Cardiac muscle cell (in vitro differentiated cells and primary cell): ENCODE measurements at regions not wholly inside any gene's neighbourhood (a gene's known extent, or its start where the extent isn't known, plus 50 kb on each side); places are given as distances from the start of the nearest gene placed in this dataset.

Experiments used
- DNase-seq, 2 donors: peaks; one replicate each; pipeline versions ENCODE4 v3.0.0 to v3.0.0-alpha.2; 2010 to 2017; ENCODE audit warnings: low read depth in 1 of 2, low spot score in 1 of 2
- H3K27ac ChIP-seq: fragments of 200-600 bp; sonication (generic); 2 replicates; pipeline ENCODE4 v1.5.1; 2016
- H3K27me3 ChIP-seq: fragments of 200-600 bp; sonication (generic); 2 replicates; pipeline ENCODE4 v1.6.0; 2016; ENCODE audit warnings: control low read depth
- H3K36me3 ChIP-seq: fragments of 200-600 bp; sonication (generic); 2 replicates; pipeline ENCODE4 v1.5.1; 2016; ENCODE audit warnings: control low read depth
- H3K4me1 ChIP-seq: fragments of 200-600 bp; sonication (generic); 2 replicates; pipeline ENCODE4 v1.8.1; 2017; ENCODE audit warnings: low read depth, mild to moderate bottlenecking, mixed run types
- H3K4me3 ChIP-seq: fragments of 200-600 bp; sonication (generic); 2 replicates; pipeline ENCODE4 v1.5.1; 2016; ENCODE audit warnings: mild to moderate bottlenecking
- H3K9me3 ChIP-seq: fragments of 200-600 bp; sonication (generic); 2 replicates; pipeline ENCODE4 v1.5.1; 2017; ENCODE audit warnings: low read depth, mild to moderate bottlenecking, control low read depth
- CTCF ChIP-seq: IDR thresholded peaks from 2 replicates; pipeline ENCODE4 v1.5.1; 2012; ENCODE audit warnings: low read depth, mild to moderate bottlenecking, low read length

DNA sequence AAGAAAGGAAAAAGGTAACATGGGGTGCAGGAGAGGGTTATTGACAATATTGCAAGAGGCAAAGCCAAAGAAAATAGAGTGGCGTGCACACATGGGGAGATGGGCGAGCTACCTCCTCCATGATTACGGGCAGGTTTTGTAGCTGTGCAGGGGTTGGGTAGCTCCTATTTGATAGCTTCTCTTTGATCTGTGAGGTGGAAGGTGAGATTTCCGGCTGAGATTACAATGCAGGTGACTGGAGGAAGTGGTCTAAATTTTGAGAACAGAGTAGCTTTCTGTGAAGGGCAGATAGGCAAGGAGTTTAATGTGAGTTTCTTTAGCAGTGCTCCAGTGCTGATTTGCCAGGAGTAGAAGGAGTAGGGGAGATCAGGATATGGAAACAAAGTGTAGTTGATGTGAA, 263.4 kb downstream of the PLA2G4A start:
- no peak for DNase-seq
- H3K4me3 ChIP-seq: no peak overlapping the region
- H3K27me3 ChIP-seq: no peaks in the 10 kb centered on the region
- TF ChIP-seq CTCF: no peak
- H3K4me1 ChIP-seq: no peaks in the 10 kb centered on the region
- H3K36me3 ChIP-seq: no peaks in the 10 kb centered on the region
- no peak overlapping the region for H3K27ac ChIP-seq
- H3K9me3 ChIP-seq: no peaks in the 10 kb centered on the region

DNA sequence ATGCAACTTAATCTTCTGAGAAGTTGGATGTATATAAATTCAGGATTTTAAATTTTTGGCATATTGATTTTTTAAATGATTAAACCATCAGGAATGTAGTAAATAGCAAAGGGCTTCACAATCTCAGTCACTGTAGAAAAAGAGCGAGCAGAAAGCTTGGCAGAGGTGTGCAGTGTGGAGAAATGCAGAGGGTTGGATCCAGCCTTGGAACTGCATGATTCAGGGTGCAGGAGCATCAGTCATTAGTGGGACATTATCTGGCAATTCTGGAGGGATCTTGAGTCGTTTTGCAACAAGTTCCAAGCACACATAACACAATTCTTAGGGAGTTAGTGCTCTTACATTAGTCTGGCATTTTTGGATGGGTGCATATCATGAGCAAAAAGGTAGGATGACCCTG, 267.9 kb downstream of the PLA2G4A start:
- Histone ChIP-seq H3K4me1 (no peaks in the 10 kb centered on the region), H3K27ac (no peak overlapping the region), H3K36me3 (no peaks in the 10 kb centered on the region), H3K27me3 (no peaks in the 10 kb centered on the region), H3K9me3 (no peaks in the 10 kb centered on the region), H3K4me3 (no peak overlapping the region)
- no peak for DNase-seq
- no peak for TF ChIP-seq CTCF

DNA sequence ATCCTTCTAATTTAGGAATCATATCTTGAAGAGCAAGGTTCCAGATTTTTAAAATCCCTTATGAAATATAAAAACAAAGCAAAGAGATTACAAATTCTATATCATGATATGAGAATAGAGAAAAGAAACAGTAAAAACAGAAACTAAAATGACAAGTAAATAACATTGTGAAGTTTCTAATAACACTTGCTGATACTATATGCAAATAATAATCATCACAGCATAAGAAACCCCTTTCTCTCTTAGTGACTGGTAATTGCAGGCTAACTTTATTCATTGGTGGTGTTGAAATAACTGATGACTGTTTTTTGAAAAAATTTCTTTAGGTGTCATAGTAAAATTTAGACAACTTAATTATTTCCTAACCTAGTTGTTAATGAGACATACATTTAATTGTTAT, 281.6 kb downstream of the PLA2G4A start:
- no peaks in the 10 kb centered on the region for H3K9me3 ChIP-seq
- DNase-seq: no peak
- H3K27me3 ChIP-seq: no peaks in the 10 kb centered on the region
- H3K4me3 ChIP-seq: no peak overlapping the region
- H3K27ac ChIP-seq: no peak overlapping the region
- no peaks in the 10 kb centered on the region for H3K4me1 ChIP-seq
- TF ChIP-seq CTCF: no peak
- H3K36me3 ChIP-seq: no peaks in the 10 kb centered on the region

DNA sequence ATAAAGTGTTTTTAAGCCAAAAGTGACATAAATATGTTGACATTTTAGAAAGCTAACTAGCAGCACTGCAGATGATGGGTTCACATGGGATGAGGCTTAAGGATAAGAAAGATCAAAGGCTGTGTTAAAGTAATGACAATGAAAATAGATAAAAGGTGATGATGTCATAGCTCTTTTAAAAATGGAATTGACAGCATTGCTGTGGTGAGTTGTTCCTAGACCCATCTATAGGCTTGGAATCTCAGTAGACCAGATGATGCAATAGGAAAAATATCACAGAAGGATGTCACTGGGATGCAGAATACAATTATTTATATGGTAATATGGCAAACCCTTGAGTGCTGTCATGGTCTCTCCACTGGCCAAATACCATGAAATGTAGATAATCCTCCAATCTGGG, 286.0 kb downstream of the PLA2G4A start:
- H3K4me1 ChIP-seq: no peaks in the 10 kb centered on the region
- no peak overlapping the region for H3K27ac ChIP-seq
- no peak for TF ChIP-seq CTCF

DNA sequence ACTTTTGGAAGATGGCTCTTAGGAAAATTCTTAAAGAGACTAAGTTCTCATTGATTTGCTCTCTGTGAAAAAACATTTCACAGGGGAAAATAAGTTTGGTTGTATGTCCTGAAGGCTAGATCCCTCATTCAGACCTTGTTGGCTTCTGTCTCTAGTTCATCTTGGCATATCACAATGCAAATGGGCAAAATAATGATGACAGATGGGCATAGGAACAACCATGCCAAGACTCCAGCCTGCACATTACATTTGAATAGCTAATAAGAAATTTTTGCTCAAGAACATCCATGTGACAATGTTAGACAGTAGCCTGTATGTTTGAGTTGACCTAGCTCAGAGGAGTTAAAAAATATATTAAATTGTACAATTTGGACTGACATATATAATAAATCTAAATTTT, 292.9 kb downstream of the PLA2G4A start:
- no peaks in the 10 kb centered on the region for H3K36me3 ChIP-seq
- no peak overlapping the region for H3K27ac ChIP-seq
- H3K27me3 ChIP-seq: no peaks in the 10 kb centered on the region
- H3K9me3 ChIP-seq: no peaks in the 10 kb centered on the region
- TF ChIP-seq CTCF: no peak
- H3K4me3 ChIP-seq: no peak overlapping the region
- H3K4me1 ChIP-seq: no peaks in the 10 kb centered on the region
- no peak for DNase-seq

More for the DNA sequence above, 286.0 kb downstream of the PLA2G4A start:
- H3K36me3 ChIP-seq: no peaks in the 10 kb centered on the region
- H3K27me3 ChIP-seq: no peaks in the 10 kb centered on the region
- H3K9me3 ChIP-seq: no peaks in the 10 kb centered on the region
- H3K4me3 ChIP-seq: no peak overlapping the region
- DNase-seq: no peak

GRCh38 chr1:187122566-187122965, 293.8 kb downstream of the PLA2G4A start:
- DNase-seq: no peak
- H3K4me3 ChIP-seq: no peak overlapping the region
- no peaks in the 10 kb centered on the region for H3K36me3 ChIP-seq
- no peaks in the 10 kb centered on the region for H3K9me3 ChIP-seq
- TF ChIP-seq CTCF: no peak
- H3K27me3 ChIP-seq: no peaks in the 10 kb centered on the region
- H3K27ac ChIP-seq: no peak overlapping the region
- no peaks in the 10 kb centered on the region for H3K4me1 ChIP-seq
